ENCODE measurements at regions not wholly inside any gene's neighbourhood (a gene's known extent, or its start where the extent isn't known, plus 50 kb on each side); places are given as distances from the start of the nearest gene placed in this dataset.

GRCh38 chr3:118713502-118714207 lies 321.0 kb downstream of the IGSF11 start:
- no peak for TF ChIP-seq POLR2A (IDR thresholded peaks at IDR 0.05)
- TF ChIP-seq, protein P1, sequence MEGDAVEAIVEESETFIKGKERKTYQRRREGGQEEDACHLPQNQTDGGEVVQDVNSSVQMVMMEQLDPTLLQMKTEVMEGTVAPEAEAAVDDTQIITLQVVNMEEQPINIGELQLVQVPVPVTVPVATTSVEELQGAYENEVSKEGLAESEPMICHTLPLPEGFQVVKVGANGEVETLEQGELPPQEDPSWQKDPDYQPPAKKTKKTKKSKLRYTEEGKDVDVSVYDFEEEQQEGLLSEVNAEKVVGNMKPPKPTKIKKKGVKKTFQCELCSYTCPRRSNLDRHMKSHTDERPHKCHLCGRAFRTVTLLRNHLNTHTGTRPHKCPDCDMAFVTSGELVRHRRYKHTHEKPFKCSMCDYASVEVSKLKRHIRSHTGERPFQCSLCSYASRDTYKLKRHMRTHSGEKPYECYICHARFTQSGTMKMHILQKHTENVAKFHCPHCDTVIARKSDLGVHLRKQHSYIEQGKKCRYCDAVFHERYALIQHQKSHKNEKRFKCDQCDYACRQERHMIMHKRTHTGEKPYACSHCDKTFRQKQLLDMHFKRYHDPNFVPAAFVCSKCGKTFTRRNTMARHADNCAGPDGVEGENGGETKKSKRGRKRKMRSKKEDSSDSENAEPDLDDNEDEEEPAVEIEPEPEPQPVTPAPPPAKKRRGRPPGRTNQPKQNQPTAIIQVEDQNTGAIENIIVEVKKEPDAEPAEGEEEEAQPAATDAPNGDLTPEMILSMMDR (IDR thresholded peaks at IDR 0.05) = no peak
